ENCODE measurements at regions not wholly inside any gene's neighbourhood (a gene's known extent, or its start where the extent isn't known, plus 50 kb on each side); places are given as distances from the start of the nearest gene placed in this dataset.

- no peak for TF ChIP-seq POLR2A (IDR thresholded peaks at IDR 0.05)
- no peak for TF ChIP-seq CTCF (IDR thresholded peaks at IDR 0.05)
Measured at GRCh38 chr3:59411186-59411585, 361.4 kb upstream of the CFAP20DC start.
